Suprapubic skin (tissue), 4 donors: ENCODE measurements at regions not wholly inside any gene's neighbourhood (a gene's known extent, or its start where the extent isn't known, plus 50 kb on each side); places are given as distances from the start of the nearest gene placed in this dataset.

Experiments used
- CTCF ChIP-seq, 2 donors: fragments of 200-600 bp in 1 of 2; fragments of 450-650 bp in 1 of 2; sonication (generic) in 1 of 2; IDR thresholded peaks; one replicate each; pipeline ENCODE4 v1.5.1; 2016 to 2019; ENCODE audit warnings: antibody characterized with exemption in 2 of 2, mild to moderate bottlenecking in 1 of 2, moderate library complexity in 1 of 2
- EP300 ChIP-seq: sonication (generic); formaldehyde crosslinking; IDR thresholded peaks from one replicate; pipeline ENCODE4 v1.6.1; 2017; ENCODE audit warnings: antibody characterized with exemption
- POLR2AphosphoS5 ChIP-seq, 3 donors: sonication (generic); formaldehyde crosslinking; IDR thresholded peaks; one replicate each; pipeline ENCODE4 v1.6.1; 2017; ENCODE audit warnings: antibody characterized with exemption in 3 of 3

DNA sequence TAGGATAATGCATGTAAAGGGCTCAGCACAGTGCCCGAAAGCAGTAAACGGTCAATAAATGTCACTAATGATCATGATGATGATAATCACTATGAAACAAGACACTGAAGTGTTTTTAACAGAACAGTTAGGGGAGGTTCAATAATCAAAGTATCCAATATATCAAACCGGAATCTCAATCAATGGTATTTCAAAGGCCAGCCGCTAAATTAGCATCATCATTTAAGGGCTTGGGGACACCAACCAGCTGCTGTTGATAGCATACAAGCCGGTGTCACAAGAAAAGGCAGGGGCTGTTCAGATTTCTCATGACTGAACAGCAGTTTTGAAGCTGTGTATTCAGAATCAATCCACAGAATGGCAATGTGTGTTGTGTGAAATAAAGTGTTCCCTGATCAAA lies 316.0 kb upstream of the NPVF start:
- TF ChIP-seq CTCF (IDR thresholded peaks at IDR 0.05) (no peak), POLR2AphosphoS5 (IDR thresholded peaks at IDR 0.05) (no peak), EP300 (no peak)
